ENCODE measurements at regions not wholly inside any gene's neighbourhood (a gene's known extent, or its start where the extent isn't known, plus 50 kb on each side); places are given as distances from the start of the nearest gene placed in this dataset.

DNA sequence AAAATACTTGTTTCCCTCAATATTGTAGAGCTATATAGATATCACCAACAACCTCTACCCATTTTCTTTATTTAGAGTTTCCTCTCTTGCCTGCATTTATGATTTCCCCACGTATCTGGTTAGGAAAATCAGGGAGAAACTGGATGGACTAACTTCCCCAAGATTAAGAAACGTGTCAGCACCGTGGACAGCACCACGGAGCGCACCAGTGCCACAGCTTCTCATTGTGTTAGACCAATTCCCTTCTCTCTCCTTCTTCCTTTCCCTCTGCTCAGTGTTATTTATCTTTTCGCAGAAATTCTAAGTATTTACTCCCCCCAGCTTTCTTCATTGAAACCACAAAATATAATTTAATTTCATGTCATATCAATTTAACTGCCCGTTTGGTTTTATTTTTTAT is 568.6 kb upstream of the BOD1L1 start:
- Histone ChIP-seq H3K9me3 (no peaks in the 10 kb centered on the region), H3K27me3 (no peaks in the 10 kb centered on the region), H3K36me3 (no peaks in the 10 kb centered on the region), H3K4me1 (no peaks in the 10 kb centered on the region), H3K4me3 (no peak overlapping the region), H3K27ac (no peak overlapping the region)
- no peak for TF ChIP-seq POLR2AphosphoS5 (IDR thresholded peaks at IDR 0.05)
- TF ChIP-seq POLR2A (IDR thresholded peaks at IDR 0.05): no peak
- TF ChIP-seq, protein P1, sequence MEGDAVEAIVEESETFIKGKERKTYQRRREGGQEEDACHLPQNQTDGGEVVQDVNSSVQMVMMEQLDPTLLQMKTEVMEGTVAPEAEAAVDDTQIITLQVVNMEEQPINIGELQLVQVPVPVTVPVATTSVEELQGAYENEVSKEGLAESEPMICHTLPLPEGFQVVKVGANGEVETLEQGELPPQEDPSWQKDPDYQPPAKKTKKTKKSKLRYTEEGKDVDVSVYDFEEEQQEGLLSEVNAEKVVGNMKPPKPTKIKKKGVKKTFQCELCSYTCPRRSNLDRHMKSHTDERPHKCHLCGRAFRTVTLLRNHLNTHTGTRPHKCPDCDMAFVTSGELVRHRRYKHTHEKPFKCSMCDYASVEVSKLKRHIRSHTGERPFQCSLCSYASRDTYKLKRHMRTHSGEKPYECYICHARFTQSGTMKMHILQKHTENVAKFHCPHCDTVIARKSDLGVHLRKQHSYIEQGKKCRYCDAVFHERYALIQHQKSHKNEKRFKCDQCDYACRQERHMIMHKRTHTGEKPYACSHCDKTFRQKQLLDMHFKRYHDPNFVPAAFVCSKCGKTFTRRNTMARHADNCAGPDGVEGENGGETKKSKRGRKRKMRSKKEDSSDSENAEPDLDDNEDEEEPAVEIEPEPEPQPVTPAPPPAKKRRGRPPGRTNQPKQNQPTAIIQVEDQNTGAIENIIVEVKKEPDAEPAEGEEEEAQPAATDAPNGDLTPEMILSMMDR (IDR thresholded peaks at IDR 0.05): no peak
- TF ChIP-seq EP300 (IDR thresholded peaks at IDR 0.05): no peak
- 16% methylated on average over 7 of the region's 7 CpGs for WGBS
- DNase-seq (ENCODE audit: low spot score in 2 of 2): no peak

DNA sequence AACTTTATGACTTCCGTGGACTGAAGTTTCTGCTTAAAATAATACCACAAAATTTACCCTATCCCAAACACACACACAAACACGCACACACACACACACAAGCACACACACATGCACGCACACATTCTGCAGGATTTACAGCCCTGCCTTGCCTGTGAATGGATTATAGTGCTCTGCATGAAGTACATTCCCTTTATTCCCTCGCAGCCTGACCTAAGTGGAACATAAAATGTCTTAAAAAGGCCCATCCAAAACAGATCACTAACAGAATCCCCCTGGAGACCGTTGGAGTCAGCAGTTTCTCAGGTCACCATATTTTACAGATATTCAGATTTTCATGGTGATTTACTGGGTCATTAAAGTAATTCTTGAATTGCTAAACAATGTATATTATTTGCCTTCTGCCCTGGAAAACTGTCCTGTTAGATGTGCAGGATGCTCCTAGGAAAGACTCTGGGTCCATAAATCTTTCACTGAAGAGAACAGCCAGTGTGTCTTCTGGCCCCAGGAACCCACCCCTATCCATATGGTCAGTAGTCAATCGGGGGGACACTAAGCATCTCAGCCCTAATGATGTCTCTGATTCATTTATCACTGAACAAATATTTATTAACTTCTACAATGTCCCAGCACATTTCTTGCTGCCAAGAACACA is 587.7 kb upstream of the BOD1L1 start:
- H3K9me3 ChIP-seq: peaks cover 5% of the 10 kb centered on the region
- H3K27me3 ChIP-seq: no peaks in the 10 kb centered on the region
- TF ChIP-seq POLR2AphosphoS5 (IDR thresholded peaks at IDR 0.05) (no peak), EP300 (IDR thresholded peaks at IDR 0.05) (no peak), POLR2A (IDR thresholded peaks at IDR 0.05) (no peak)
- TF ChIP-seq, protein P1 (IDR thresholded peaks at IDR 0.05): no peak
- WGBS: 80% methylated on average over 6 of the region's 6 CpGs
- H3K4me1 ChIP-seq: no peaks in the 10 kb centered on the region
- no peaks in the 10 kb centered on the region for H3K36me3 ChIP-seq
- DNase-seq (ENCODE audit: low spot score in 2 of 2): no peak
- no peak overlapping the region for H3K4me3 ChIP-seq
- H3K27ac ChIP-seq: no peak overlapping the region

DNA sequence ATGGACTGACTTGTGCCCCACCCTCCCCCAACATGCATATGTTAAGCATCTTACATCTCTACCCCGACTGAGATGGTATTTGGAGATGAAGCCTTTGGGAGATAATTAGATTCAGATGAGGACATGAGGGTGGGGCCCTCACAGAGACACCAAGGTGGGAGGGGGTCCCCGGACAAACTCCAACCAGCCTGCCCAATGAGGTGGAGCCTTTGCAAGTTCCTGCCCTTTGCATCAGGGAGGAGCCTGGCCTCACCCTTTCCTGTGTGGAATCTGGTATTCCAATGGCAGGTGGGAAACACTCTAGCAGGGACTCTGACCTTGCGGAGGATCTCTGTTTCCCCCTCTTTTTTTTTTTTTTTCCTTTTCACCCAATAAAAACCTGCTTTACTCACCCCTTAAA is 589.9 kb upstream of the BOD1L1 start:
- no peaks in the 10 kb centered on the region for H3K36me3 ChIP-seq
- H3K4me3 ChIP-seq: no peak overlapping the region
- H3K27me3 ChIP-seq: no peaks in the 10 kb centered on the region
- peaks cover 5% of the 10 kb centered on the region for H3K9me3 ChIP-seq
- WGBS: 62% methylated on average over 3 of the region's 3 CpGs
- TF ChIP-seq EP300 (IDR thresholded peaks at IDR 0.05): no peak
- TF ChIP-seq, protein P1 (IDR thresholded peaks at IDR 0.05): no peak
- no peak for TF ChIP-seq POLR2A (IDR thresholded peaks at IDR 0.05)
- no peak for TF ChIP-seq POLR2AphosphoS5 (IDR thresholded peaks at IDR 0.05)
- H3K4me1 ChIP-seq: no peaks in the 10 kb centered on the region
- DNase-seq (ENCODE audit: low spot score in 2 of 2): no peak
- no peak overlapping the region for H3K27ac ChIP-seq

DNA sequence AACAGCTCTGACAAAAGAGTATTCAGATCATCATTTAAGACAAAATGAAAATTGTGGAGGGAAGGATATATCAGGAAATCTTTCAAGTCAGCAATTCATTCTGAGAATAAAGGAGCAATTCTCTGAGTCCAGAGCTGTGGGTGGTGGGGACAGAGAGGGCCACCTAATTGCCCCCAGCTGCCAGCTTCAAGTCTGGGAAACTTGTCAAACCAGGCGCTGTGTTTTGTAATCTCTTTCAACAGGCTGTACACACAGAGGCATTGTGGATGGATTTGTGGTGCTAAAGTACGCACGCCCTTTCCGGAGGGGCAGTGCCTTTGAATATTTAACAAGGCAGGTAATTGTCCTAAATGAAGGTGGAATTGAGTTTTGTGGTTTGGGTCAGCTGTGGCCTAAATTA is 591.1 kb upstream of the BOD1L1 start:
- WGBS: 68% methylated on average over 4 of the region's 4 CpGs
- no peaks in the 10 kb centered on the region for H3K27me3 ChIP-seq
- H3K9me3 ChIP-seq: no peaks in the 10 kb centered on the region
- H3K27ac ChIP-seq: no peak overlapping the region
- no peak for TF ChIP-seq EP300 (IDR thresholded peaks at IDR 0.05)
- TF ChIP-seq POLR2A (IDR thresholded peaks at IDR 0.05): no peak
- TF ChIP-seq, protein P1 (IDR thresholded peaks at IDR 0.05): no peak
- no peak for TF ChIP-seq POLR2AphosphoS5 (IDR thresholded peaks at IDR 0.05)
- H3K4me1 ChIP-seq: no peaks in the 10 kb centered on the region
- H3K4me3 ChIP-seq: no peak overlapping the region
- no peak for DNase-seq (ENCODE audit: low spot score in 2 of 2)
- H3K36me3 ChIP-seq: no peaks in the 10 kb centered on the region

DNA sequence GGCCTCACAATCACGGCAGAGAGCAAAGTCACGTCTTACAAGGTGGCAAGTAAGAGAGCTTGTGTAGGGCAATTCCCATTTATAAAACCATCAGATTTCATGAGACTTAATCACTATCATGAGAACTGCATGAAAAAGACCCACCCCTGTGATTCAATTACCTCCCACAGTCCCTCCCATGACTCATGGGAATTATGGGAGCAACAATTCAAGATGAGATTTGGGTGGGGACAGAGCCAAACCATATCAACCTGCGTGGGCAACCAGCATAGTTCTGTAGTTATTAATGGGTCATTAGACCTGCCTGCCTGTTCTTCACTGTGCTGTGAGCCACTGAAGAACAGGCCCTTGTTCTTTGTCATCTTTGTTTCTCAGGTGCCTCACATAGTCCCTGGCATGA is 593.7 kb upstream of the BOD1L1 start:
- no peak overlapping the region for H3K27ac ChIP-seq
- no peaks in the 10 kb centered on the region for H3K27me3 ChIP-seq
- H3K36me3 ChIP-seq: no peaks in the 10 kb centered on the region
- TF ChIP-seq, protein P1 (IDR thresholded peaks at IDR 0.05): no peak
- no peak for TF ChIP-seq POLR2AphosphoS5 (IDR thresholded peaks at IDR 0.05)
- no peak for TF ChIP-seq EP300 (IDR thresholded peaks at IDR 0.05)
- no peaks in the 10 kb centered on the region for H3K4me1 ChIP-seq
- H3K4me3 ChIP-seq: no peak overlapping the region
- 74% methylated on average over 3 of the region's 3 CpGs for WGBS
- H3K9me3 ChIP-seq: no peaks in the 10 kb centered on the region
- DNase-seq (ENCODE audit: low spot score in 2 of 2): no peak
